ENCODE measurements at regions not wholly inside any gene's neighbourhood (a gene's known extent, or its start where the extent isn't known, plus 50 kb on each side); places are given as distances from the start of the nearest gene placed in this dataset.

DNA sequence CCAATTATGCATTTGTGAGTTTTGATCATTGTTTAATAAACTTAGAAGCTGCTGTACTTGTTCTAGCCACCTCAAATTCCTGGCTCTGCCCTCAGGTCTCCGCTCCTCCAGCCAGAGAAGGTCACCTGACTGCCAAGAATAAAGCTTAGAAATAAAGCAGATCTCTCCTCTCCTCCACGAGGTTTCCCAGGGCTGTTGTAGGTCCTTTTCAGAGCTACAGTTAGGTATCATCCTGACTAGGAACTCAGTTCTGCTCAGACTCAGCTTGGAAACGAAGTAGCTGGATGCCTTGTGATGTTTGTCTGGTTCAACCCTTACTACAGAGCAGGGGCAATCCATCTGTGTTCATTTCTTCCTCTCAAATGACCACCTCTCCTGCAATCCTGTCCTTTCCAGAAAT is 79.1 kb upstream of the RAPGEF2 start:
- ChIA-PET POLR2A (no interaction called here), CTCF (interaction anchor here (0.6 to 0.7 kb wide), 3 partner anchors 16 to 73 kb away, joined by 3 to 5 read pairs (median 4); no protein-coding TSS in a partner anchor)
- H3K36me3 ChIP-seq (ENCODE audit: control insufficient read depth in 2 of 2, insufficient read depth in 1 of 2, low read length in 2 of 2): no peaks in the 10 kb centered on the region
- no peak overlapping the region for H3K4me3 ChIP-seq (ENCODE audit: low read depth, low read length)
- H3K9me3 ChIP-seq (ENCODE audit: control insufficient read depth, insufficient read depth, low read depth, low read length): no peaks in the 10 kb centered on the region
- peaks cover 6% of the 10 kb centered on the region for H3K4me1 ChIP-seq (ENCODE audit: control insufficient read depth, insufficient read depth, low read length)
- TF ChIP-seq ZNF133 (tag by site-specific recombination; IDR thresholded peaks at IDR 0.05): no peak
- TF ChIP-seq, protein P1, sequence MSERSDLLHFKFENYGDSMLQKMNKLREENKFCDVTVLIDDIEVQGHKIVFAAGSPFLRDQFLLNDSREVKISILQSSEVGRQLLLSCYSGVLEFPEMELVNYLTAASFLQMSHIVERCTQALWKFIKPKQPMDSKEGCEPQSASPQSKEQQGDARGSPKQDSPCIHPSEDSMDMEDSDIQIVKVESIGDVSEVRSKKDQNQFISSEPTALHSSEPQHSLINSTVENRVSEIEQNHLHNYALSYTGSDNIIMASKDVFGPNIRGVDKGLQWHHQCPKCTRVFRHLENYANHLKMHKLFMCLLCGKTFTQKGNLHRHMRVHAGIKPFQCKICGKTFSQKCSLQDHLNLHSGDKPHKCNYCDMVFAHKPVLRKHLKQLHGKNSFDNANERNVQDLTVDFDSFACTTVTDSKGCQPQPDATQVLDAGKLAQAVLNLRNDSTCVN (tag by site-specific recombination; optimal IDR thresholded peaks at IDR 0.05): no peak
- TF ChIP-seq ZNF600 (tag by site-specific recombination; IDR thresholded peaks at IDR 0.05): no peak
- TF ChIP-seq IKZF3 (tag by site-specific recombination; IDR thresholded peaks at IDR 0.05): no peak
- TF ChIP-seq ZNF473 (tag by site-specific recombination; IDR thresholded peaks at IDR 0.05): no peak
- TF ChIP-seq, protein P2, sequence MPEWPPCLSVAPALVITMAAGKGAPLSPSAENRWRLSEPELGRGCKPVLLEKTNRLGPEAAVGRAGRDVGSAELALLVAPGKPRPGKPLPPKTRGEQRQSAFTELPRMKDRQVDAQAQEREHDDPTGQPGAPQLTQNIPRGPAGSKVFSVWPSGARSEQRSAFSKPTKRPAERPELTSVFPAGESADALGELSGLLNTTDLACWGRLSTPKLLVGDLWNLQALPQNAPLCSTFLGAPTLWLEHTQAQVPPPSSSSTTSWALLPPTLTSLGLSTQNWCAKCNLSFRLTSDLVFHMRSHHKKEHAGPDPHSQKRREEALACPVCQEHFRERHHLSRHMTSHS (tag by site-specific recombination; IDR thresholded peaks at IDR 0.05): no peak
- TF ChIP-seq, protein P3, sequence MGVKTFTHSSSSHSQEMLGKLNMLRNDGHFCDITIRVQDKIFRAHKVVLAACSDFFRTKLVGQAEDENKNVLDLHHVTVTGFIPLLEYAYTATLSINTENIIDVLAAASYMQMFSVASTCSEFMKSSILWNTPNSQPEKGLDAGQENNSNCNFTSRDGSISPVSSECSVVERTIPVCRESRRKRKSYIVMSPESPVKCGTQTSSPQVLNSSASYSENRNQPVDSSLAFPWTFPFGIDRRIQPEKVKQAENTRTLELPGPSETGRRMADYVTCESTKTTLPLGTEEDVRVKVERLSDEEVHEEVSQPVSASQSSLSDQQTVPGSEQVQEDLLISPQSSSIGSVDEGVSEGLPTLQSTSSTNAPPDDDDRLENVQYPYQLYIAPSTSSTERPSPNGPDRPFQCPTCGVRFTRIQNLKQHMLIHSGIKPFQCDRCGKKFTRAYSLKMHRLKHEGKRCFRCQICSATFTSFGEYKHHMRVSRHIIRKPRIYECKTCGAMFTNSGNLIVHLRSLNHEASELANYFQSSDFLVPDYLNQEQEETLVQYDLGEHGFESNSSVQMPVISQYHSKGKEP (tag by site-specific recombination; IDR thresholded peaks at IDR 0.05): no peak
- H3K27ac ChIP-seq (ENCODE audit: extremely low read depth, low read depth, low read length): no peak overlapping the region; the same call in 1 of the 2 replicates

DNA sequence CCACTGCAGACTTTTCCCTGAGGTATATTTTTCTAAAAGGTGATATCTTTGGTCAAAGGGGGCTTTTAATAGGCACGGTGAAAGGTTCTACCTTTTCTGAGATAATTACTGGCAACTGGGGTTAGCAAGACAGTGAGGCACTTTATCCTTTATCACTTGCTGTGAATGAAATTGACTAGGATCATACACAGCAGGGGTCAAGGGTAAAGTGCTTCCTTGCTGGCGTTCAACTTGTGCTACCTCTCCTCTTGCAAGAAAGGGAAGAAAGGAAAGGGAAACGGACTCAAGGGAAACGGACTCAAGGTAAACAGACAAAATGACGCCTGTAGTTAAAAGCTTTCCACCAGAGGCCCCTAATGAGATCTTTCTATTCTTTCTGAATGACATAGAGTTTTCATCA is 78.6 kb upstream of the RAPGEF2 start:
- no peaks in the 10 kb centered on the region for H3K36me3 ChIP-seq (ENCODE audit: control insufficient read depth in 2 of 2, insufficient read depth in 1 of 2, low read length in 2 of 2)
- H3K4me3 ChIP-seq (ENCODE audit: low read depth, low read length): no peak overlapping the region
- H3K4me1 ChIP-seq (ENCODE audit: control insufficient read depth, insufficient read depth, low read length): peaks cover 6% of the 10 kb centered on the region
- H3K27ac ChIP-seq (ENCODE audit: extremely low read depth, low read depth, low read length): no peak overlapping the region; the same call in 1 of the 2 replicates
- ChIA-PET CTCF (interaction anchor here (0.6 kb wide), 2 partner anchors 17 to 74 kb away, joined by 3 to 4 read pairs; no protein-coding TSS in a partner anchor), POLR2A (no interaction called here)
- no peaks in the 10 kb centered on the region for H3K9me3 ChIP-seq (ENCODE audit: control insufficient read depth, insufficient read depth, low read depth, low read length)
- TF ChIP-seq ZNF585B (tag by site-specific recombination; IDR thresholded peaks at IDR 0.05) (no peak), SETDB1 (IDR thresholded peaks at IDR 0.05; ENCODE audit: insufficient read length, low read length) (no peak), HOXC10 (CRISPR knock-in tag; IDR thresholded peaks at IDR 0.05) (no peak), YY2 (tag by site-specific recombination; IDR thresholded peaks at IDR 0.05) (no peak), ZNF658 (tag by site-specific recombination; IDR thresholded peaks at IDR 0.05) (no peak), ZNF623 (tag by site-specific recombination; IDR thresholded peaks at IDR 0.05) (no peak), ZNF677 (tag by site-specific recombination; IDR thresholded peaks at IDR 0.05) (no peak), SP7 (tag by site-specific recombination; IDR thresholded peaks at IDR 0.05) (no peak), ZIC2 (tag by site-specific recombination; IDR thresholded peaks at IDR 0.05) (peak; percentile 93)
- TF ChIP-seq, protein P4, sequence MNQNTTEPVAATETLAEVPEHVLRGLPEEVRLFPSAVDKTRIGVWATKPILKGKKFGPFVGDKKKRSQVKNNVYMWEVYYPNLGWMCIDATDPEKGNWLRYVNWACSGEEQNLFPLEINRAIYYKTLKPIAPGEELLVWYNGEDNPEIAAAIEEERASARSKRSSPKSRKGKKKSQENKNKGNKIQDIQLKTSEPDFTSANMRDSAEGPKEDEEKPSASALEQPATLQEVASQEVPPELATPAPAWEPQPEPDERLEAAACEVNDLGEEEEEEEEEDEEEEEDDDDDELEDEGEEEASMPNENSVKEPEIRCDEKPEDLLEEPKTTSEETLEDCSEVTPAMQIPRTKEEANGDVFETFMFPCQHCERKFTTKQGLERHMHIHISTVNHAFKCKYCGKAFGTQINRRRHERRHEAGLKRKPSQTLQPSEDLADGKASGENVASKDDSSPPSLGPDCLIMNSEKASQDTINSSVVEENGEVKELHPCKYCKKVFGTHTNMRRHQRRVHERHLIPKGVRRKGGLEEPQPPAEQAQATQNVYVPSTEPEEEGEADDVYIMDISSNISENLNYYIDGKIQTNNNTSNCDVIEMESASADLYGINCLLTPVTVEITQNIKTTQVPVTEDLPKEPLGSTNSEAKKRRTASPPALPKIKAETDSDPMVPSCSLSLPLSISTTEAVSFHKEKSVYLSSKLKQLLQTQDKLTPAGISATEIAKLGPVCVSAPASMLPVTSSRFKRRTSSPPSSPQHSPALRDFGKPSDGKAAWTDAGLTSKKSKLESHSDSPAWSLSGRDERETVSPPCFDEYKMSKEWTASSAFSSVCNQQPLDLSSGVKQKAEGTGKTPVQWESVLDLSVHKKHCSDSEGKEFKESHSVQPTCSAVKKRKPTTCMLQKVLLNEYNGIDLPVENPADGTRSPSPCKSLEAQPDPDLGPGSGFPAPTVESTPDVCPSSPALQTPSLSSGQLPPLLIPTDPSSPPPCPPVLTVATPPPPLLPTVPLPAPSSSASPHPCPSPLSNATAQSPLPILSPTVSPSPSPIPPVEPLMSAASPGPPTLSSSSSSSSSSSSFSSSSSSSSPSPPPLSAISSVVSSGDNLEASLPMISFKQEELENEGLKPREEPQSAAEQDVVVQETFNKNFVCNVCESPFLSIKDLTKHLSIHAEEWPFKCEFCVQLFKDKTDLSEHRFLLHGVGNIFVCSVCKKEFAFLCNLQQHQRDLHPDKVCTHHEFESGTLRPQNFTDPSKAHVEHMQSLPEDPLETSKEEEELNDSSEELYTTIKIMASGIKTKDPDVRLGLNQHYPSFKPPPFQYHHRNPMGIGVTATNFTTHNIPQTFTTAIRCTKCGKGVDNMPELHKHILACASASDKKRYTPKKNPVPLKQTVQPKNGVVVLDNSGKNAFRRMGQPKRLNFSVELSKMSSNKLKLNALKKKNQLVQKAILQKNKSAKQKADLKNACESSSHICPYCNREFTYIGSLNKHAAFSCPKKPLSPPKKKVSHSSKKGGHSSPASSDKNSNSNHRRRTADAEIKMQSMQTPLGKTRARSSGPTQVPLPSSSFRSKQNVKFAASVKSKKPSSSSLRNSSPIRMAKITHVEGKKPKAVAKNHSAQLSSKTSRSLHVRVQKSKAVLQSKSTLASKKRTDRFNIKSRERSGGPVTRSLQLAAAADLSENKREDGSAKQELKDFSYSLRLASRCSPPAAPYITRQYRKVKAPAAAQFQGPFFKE (tag by site-specific recombination; IDR thresholded peaks at IDR 0.05; ENCODE audit: borderline replicate concordance): no peak
- TF ChIP-seq, protein P5, sequence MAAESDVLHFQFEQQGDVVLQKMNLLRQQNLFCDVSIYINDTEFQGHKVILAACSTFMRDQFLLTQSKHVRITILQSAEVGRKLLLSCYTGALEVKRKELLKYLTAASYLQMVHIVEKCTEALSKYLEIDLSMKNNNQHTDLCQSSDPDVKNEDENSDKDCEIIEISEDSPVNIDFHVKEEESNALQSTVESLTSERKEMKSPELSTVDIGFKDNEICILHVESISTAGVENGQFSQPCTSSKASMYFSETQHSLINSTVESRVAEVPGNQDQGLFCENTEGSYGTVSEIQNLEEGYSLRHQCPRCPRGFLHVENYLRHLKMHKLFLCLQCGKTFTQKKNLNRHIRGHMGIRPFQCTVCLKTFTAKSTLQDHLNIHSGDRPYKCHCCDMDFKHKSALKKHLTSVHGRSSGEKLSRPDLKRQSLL (tag by site-specific recombination; IDR thresholded peaks at IDR 0.05): no peak
- TF ChIP-seq, protein P6, sequence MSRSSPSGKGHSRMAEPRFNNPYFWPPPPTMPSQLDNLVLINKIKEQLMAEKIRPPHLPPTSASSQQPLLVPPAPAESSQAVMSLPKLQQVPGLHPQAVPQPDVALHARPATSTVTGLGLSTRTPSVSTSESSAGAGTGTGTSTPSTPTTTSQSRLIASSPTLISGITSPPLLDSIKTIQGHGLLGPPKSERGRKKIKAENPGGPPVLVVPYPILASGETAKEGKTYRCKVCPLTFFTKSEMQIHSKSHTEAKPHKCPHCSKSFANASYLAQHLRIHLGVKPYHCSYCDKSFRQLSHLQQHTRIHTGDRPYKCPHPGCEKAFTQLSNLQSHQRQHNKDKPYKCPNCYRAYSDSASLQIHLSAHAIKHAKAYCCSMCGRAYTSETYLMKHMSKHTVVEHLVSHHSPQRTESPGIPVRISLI (tag by site-specific recombination; IDR thresholded peaks at IDR 0.05): no peak
- TF ChIP-seq, protein P7, sequence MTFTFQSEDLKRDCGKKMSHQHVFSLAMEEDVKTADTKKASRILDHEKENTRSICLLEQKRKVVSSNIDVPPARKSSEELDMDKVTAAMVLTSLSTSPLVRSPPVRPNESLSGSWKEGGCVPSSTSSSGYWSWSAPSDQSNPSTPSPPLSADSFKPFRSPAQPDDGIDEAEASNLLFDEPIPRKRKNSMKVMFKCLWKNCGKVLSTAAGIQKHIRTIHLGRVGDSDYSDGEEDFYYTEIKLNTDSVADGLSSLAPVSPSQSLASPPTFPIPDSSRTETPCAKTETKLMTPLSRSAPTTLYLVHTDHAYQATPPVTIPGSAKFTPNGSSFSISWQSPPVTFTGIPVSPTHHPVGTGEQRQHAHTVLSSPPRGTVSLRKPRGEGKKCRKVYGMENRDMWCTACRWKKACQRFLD (tag by site-specific recombination; IDR thresholded peaks at IDR 0.05): no peak
